ENCODE measurements at regions not wholly inside any gene's neighbourhood (a gene's known extent, or its start where the extent isn't known, plus 50 kb on each side); places are given as distances from the start of the nearest gene placed in this dataset.

DNA sequence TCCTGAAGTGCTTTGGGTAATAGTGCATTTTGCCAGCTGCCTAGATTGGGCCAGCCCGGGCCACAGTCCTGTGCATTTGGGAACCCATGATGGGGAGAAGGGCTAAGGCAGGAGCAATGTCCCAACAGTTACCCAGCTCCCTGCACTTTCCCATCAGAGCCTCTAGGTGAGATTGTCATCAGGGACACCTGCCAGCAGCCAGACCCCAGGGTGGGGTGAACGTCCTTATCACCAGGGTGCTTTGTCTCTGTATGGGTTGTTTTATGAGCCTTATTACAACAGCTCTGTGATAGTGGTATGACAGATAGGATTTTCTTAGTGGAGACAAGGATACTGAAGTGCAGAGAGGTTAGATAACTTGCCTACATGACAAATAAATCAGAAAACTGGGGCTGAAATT, 365.7 kb downstream of the OSTF1 start:
- TF ChIP-seq, protein P1, sequence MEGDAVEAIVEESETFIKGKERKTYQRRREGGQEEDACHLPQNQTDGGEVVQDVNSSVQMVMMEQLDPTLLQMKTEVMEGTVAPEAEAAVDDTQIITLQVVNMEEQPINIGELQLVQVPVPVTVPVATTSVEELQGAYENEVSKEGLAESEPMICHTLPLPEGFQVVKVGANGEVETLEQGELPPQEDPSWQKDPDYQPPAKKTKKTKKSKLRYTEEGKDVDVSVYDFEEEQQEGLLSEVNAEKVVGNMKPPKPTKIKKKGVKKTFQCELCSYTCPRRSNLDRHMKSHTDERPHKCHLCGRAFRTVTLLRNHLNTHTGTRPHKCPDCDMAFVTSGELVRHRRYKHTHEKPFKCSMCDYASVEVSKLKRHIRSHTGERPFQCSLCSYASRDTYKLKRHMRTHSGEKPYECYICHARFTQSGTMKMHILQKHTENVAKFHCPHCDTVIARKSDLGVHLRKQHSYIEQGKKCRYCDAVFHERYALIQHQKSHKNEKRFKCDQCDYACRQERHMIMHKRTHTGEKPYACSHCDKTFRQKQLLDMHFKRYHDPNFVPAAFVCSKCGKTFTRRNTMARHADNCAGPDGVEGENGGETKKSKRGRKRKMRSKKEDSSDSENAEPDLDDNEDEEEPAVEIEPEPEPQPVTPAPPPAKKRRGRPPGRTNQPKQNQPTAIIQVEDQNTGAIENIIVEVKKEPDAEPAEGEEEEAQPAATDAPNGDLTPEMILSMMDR (IDR thresholded peaks at IDR 0.05; ENCODE audit: poor library complexity, severe bottlenecking): no peak
- TF ChIP-seq TAF1 (IDR thresholded peaks at IDR 0.05; ENCODE audit: low read depth): no peak
- TF ChIP-seq POLR2AphosphoS5 (IDR thresholded peaks at IDR 0.05): no peak
- TF ChIP-seq EP300 (conservative IDR thresholded peaks at IDR 0.05; ENCODE audit: poor library complexity, severe bottlenecking): no peak
